ENCODE measurements at regions not wholly inside any gene's neighbourhood (a gene's known extent, or its start where the extent isn't known, plus 50 kb on each side); places are given as distances from the start of the nearest gene placed in this dataset.

GRCh38 chr18:22110461-22110924 is 58.9 kb upstream of the GATA6 start:
- no peak for DNase-seq (ENCODE audit: low read depth in 1 of 2, low spot score in 1 of 2)

- DNase-seq (ENCODE audit: low read depth in 1 of 2, low spot score in 1 of 2), result no peak
Measured at GRCh38 chr18:22112215-22112614, 57.2 kb upstream of the GATA6 start.

- no peak for DNase-seq (ENCODE audit: low read depth in 1 of 2, low spot score in 1 of 2)
Measured at GRCh38 chr18:22113144-22113844, 56.1 kb upstream of the GATA6 start.

- DNase-seq (ENCODE audit: low read depth in 1 of 2, low spot score in 1 of 2), result no peak
Measured at GRCh38 chr18:22114526-22115321, 54.7 kb upstream of the GATA6 start.

GRCh38 chr18:22115573-22115972 is 53.8 kb upstream of the GATA6 start:
- no peak for DNase-seq (ENCODE audit: low read depth in 1 of 2, low spot score in 1 of 2)

All from activated T-helper 1 cell treated with anti-CD3 and anti-CD28 coated beads, Interleukin-2, amount 50 U/mL, for 16 hours (primary cell).